SU-DHL-6 (cell line): ENCODE measurements at regions not wholly inside any gene's neighbourhood (a gene's known extent, or its start where the extent isn't known, plus 50 kb on each side); places are given as distances from the start of the nearest gene placed in this dataset.
"Not testable (repeated sequence)": the region's sequence is repeated elsewhere in the genome, so short reads cannot be mapped to it uniquely, and the experiment has no call there.

Source experiments
- EZH2phosphoT487 ChIP-seq: fragments of 200-600 bp; sonication (generic), shearing (Covaris generic); conservative IDR thresholded peaks from 2 replicates; pipeline ENCODE4 v1.6.1; 2018; ENCODE audit warnings: mild to moderate bottlenecking, antibody characterized with exemption, low read length, moderate library complexity, mixed read lengths
- TF ChIP-seq, protein P1 (sequence below): fragments of 200-600 bp; sonication (generic); IDR thresholded peaks from one replicate; pipeline ENCODE4 v1.5.1; 2017; ENCODE audit warnings: antibody characterized with exemption, mild to moderate bottlenecking, low read length, moderate library complexity; ENCODE audit not compliant: insufficient read depth, poor library complexity, severe bottlenecking

DNA sequence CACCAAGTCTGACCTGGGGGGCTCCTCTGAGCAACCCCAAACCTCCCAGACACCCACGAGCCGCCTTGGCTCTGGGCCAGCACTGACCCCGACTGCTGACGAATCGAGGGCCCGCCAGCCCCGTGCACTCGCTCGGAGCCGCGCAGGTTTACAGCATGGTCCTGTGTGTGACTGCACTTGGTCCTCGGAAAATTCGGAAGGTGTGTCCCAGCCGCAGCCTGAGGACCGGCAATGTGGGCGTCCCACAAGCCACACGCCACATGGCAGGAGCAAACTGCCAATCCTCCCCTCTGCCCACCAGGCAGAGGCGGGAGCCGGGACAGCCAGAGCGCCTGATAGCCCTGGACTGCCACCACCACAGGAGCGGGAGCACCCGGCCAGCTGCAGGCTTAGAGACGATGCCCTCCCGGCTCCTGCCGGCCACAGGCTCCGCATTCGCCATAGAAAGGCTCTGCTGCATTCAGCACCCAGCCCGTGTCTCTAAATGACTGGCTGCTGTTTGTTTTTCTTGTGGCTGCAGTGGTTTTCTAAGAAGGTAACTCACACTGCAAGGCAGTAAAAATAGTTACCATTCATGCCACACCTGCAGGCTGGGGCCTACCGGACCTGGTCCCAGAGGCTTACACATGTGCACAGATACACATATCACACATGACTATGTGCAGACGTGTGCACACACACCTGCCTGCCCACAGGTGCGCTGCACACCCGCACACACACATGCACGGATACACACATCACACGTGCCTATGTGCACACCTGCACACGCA, 5415.3 kb upstream of the TPTE start:
- TF ChIP-seq, protein P1, sequence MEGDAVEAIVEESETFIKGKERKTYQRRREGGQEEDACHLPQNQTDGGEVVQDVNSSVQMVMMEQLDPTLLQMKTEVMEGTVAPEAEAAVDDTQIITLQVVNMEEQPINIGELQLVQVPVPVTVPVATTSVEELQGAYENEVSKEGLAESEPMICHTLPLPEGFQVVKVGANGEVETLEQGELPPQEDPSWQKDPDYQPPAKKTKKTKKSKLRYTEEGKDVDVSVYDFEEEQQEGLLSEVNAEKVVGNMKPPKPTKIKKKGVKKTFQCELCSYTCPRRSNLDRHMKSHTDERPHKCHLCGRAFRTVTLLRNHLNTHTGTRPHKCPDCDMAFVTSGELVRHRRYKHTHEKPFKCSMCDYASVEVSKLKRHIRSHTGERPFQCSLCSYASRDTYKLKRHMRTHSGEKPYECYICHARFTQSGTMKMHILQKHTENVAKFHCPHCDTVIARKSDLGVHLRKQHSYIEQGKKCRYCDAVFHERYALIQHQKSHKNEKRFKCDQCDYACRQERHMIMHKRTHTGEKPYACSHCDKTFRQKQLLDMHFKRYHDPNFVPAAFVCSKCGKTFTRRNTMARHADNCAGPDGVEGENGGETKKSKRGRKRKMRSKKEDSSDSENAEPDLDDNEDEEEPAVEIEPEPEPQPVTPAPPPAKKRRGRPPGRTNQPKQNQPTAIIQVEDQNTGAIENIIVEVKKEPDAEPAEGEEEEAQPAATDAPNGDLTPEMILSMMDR = not testable (repeated sequence)
- not testable (repeated sequence) for TF ChIP-seq EZH2phosphoT487
